ENCODE measurements at regions not wholly inside any gene's neighbourhood (a gene's known extent, or its start where the extent isn't known, plus 50 kb on each side); places are given as distances from the start of the nearest gene placed in this dataset.

GRCh38 chrX:16394290-16394689 lies 227.0 kb downstream of the MAGEB17 start:
- WGBS, 2 donors = 75 to 79% methylated on average over 3 of the region's 3 CpGs

DNA sequence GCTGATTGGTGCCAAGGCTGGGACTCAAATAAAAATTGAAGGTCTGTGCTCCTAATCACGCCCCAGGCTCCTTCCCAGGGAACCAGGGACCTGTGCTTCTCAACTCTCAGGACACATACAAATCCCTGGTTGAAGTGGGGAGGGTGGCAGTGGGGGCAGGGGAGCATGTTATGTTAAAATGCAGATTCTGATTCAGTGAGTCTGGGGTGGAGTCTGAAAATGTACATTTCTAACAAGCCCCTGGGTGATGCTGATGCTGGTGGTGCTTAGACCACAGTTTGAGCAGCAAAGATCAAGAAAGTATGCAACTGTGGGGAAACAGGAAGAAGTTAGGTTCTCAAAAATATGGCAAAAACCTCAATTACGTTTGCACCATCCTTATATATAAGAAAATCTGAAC lies 236.5 kb downstream of the MAGEB17 start:
- DNase-seq (no peak), ATAC-seq (no peak)
- no peaks in the 10 kb centered on the region for H3K4me1 ChIP-seq
- H3K27ac ChIP-seq = no peak overlapping the region
- peaks cover 0 to 25% (median 0%) of the 10 kb centered on the region in 7 donors for H3K27me3 ChIP-seq
- 78 to 86% methylated on average over 2 of the region's 2 CpGs for WGBS, 2 donors
- TF ChIP-seq, protein P1, sequence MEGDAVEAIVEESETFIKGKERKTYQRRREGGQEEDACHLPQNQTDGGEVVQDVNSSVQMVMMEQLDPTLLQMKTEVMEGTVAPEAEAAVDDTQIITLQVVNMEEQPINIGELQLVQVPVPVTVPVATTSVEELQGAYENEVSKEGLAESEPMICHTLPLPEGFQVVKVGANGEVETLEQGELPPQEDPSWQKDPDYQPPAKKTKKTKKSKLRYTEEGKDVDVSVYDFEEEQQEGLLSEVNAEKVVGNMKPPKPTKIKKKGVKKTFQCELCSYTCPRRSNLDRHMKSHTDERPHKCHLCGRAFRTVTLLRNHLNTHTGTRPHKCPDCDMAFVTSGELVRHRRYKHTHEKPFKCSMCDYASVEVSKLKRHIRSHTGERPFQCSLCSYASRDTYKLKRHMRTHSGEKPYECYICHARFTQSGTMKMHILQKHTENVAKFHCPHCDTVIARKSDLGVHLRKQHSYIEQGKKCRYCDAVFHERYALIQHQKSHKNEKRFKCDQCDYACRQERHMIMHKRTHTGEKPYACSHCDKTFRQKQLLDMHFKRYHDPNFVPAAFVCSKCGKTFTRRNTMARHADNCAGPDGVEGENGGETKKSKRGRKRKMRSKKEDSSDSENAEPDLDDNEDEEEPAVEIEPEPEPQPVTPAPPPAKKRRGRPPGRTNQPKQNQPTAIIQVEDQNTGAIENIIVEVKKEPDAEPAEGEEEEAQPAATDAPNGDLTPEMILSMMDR (IDR thresholded peaks at IDR 0.05) = no peak
- no peak overlapping the region for H3K4me3 ChIP-seq
- H3K9me3 ChIP-seq = no peaks in the 10 kb centered on the region
- no peaks in the 10 kb centered on the region for H3K36me3 ChIP-seq
- intact Hi-C loops (cut with DNase I) = no loop called here

More at GRCh38 chrX:16394290-16394689, 227.0 kb downstream of the MAGEB17 start:
- ATAC-seq (no peak), DNase-seq (no peak)
- no peak overlapping the region for H3K27ac ChIP-seq
- no peak overlapping the region for H3K4me3 ChIP-seq
- TF ChIP-seq, protein P1 (IDR thresholded peaks at IDR 0.05) = no peak
- intact Hi-C loops (cut with DNase I) = no loop called here
- H3K27me3 ChIP-seq = peaks cover 0 to 4% (median 0%) of the 10 kb centered on the region in 7 donors
- H3K36me3 ChIP-seq = no peaks in the 10 kb centered on the region
- H3K9me3 ChIP-seq = peaks cover 0 to 6% (median 0%) of the 10 kb centered on the region in 11 donors
- no peaks in the 10 kb centered on the region for H3K4me1 ChIP-seq

- H3K4me1 ChIP-seq = no peaks in the 10 kb centered on the region
- ATAC-seq (no peak), DNase-seq (no peak)
- no peak overlapping the region for H3K27ac ChIP-seq
- 100% methylated on average over 1 of the region's 1 CpG for WGBS, 2 donors
- TF ChIP-seq, protein P1 (IDR thresholded peaks at IDR 0.05) = no peak
- no peaks in the 10 kb centered on the region for H3K36me3 ChIP-seq
- peaks cover 0 to 11% (median 0%) of the 10 kb centered on the region in 11 donors for H3K9me3 ChIP-seq
- H3K27me3 ChIP-seq = peaks cover 0 to 55% (median 0%) of the 10 kb centered on the region in 7 donors
- H3K4me3 ChIP-seq = no peak overlapping the region
- intact Hi-C loops (cut with DNase I) = no loop called here
Observed at GRCh38 chrX:16416588-16416987, 233.4 kb upstream of the S100G start.

GRCh38 chrX:16418650-16419049 lies 231.3 kb upstream of the S100G start:
- H3K4me1 ChIP-seq = no peaks in the 10 kb centered on the region
- no peak for DNase-seq
- no peaks in the 10 kb centered on the region for H3K36me3 ChIP-seq
- peaks cover 0 to 56% (median 0%) of the 10 kb centered on the region in 7 donors for H3K27me3 ChIP-seq
- no peak overlapping the region for H3K27ac ChIP-seq
- no peak overlapping the region for H3K4me3 ChIP-seq
- H3K9me3 ChIP-seq = peaks cover 0 to 11% (median 0%) of the 10 kb centered on the region in 11 donors
- intact Hi-C loops (cut with DNase I) = no loop called here
- TF ChIP-seq, protein P1 (IDR thresholded peaks at IDR 0.05) = no peak
- ATAC-seq = no peak
